ENCODE measurements at regions not wholly inside any gene's neighbourhood (a gene's known extent, or its start where the extent isn't known, plus 50 kb on each side); places are given as distances from the start of the nearest gene placed in this dataset.

DNA sequence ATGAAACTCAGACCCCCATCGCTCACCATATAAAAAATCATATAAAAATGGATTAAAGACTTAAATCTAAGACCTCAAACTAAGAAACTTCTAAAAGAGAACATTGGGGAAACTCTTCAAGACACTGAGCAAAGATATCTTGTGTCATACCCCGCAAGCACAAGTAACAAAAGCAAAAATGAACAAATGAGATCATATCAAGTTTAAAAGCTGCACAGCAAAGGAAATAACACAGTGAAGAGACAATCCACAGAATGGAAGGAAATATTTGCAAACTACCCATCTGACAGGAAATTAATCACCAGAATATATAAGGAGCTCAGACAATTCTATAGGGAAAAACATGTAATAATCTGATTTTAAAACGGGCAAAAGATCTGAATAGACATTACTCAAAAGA is 808.3 kb downstream of the LIG4 start:
- TF ChIP-seq, protein P1, sequence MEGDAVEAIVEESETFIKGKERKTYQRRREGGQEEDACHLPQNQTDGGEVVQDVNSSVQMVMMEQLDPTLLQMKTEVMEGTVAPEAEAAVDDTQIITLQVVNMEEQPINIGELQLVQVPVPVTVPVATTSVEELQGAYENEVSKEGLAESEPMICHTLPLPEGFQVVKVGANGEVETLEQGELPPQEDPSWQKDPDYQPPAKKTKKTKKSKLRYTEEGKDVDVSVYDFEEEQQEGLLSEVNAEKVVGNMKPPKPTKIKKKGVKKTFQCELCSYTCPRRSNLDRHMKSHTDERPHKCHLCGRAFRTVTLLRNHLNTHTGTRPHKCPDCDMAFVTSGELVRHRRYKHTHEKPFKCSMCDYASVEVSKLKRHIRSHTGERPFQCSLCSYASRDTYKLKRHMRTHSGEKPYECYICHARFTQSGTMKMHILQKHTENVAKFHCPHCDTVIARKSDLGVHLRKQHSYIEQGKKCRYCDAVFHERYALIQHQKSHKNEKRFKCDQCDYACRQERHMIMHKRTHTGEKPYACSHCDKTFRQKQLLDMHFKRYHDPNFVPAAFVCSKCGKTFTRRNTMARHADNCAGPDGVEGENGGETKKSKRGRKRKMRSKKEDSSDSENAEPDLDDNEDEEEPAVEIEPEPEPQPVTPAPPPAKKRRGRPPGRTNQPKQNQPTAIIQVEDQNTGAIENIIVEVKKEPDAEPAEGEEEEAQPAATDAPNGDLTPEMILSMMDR (conservative IDR thresholded peaks at IDR 0.05), result no peak
- H3K27ac ChIP-seq, result no peak overlapping the region

DNA sequence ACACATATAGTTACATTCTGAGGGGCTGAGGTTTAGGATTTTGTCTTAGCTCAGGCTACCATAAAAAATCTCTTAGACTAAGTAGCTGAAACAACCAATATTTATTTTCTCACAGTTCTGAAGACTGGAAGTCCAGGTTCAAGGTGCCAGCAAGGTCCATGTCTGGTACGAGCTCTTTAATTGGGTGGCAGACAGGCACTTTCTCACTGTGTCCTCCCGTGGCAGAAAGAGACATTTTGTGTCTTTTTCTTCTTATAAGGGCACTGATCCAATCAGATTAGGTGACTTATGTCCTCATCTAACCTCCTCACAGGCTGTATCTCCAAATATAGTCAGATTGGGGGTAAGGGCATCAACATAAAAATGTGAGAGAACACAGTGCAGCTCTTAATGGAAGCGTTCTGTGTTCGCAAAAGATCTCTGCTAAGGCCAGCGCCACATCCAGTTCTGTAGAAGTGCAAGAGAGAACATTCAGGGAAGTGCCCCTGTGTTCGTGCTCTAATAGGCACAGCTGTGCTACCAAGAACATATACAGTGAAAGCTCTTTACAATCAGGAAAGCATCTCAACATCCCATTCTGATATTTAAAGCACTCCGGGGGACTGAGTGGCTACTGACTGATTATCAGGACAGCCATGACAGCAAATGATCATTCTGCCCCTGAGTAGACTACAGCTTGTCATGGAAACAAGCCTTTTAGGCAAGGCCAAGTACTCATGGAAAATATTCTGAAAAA is 819.2 kb downstream of the LIG4 start:
- TF ChIP-seq, protein P1 (conservative IDR thresholded peaks at IDR 0.05), result no peak
- H3K27ac ChIP-seq, result no peak overlapping the region

DNA sequence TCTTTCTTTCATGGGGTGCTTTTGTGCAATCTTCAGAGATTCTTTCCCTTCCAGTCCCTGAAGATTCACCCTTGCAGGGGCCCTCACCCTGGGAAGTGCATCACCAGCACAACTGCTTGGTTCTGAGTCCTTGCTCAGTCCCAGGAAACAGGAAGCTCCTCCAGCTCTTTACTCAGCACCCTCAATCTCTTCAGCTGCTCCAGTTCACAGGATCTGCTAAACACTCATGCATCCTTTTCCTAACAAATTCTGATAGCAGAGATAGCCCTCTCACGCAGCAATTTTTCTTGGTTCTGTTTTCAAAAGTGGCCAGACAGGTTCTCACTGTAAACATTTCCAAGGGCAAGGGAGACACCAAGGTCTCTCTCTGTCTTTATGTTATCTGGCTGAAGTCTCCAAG is 823.1 kb downstream of the LIG4 start:
- peak overlapping the region; percentile 41; the same call in 1 of the 2 replicates for H3K27ac ChIP-seq
- TF ChIP-seq, protein P1 (conservative IDR thresholded peaks at IDR 0.05), result no peak

DNA sequence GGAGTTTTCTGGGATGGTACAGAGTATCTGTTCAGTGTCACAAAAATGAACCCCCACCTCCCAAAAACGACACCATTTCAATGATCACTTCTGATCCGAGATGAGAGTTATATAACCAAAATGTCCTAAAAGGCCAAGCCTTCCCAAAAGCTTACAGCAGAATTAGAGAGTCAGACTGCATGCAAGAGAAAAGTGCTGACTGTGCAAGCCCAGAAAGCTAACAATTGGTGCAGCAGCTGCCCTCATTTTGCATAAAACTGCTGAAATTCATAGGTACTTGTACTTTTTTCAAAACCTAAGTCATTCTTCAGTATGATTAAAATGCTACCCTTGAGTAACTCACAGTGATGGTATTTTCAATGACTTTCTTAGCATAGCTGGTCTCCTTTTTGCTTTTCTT is 819.6 kb upstream of the ARGLU1 start:
- TF ChIP-seq, protein P1 (conservative IDR thresholded peaks at IDR 0.05), result no peak
- no peak overlapping the region for H3K27ac ChIP-seq

DNA sequence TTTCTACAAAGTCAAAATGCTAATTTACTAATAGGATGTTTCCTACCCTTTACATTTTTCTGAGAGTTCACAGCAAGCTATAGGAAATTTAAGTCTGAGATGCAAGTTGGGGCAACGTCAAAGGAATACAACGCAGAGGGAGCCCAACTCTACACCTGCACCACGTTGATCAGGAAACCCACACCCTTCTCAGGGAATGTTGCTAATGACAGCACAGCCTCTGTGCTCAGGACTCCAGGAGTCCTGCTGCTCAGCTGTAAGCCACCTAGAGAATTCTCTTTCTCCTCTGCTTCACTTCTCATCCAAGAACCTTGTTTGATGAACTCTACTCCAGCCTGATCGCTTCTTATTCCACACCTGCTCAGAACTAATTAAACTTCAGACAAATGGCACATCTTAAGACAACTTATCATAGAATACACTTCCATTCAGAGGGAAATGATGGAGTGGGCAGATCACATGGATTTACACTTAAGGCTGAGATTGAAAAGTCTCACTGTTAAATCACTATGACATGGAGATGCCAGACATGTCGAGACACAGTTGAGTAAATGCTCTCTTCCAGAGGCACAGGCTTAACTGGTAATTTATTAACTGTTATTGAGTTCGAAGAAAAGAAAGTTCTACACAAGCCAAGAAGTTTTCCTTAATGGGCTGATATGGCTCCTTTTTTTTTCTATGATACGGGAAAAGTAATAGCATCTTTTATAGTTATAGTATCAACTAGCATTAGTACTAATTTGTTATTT is 811.6 kb upstream of the ARGLU1 start:
- H3K27ac ChIP-seq, result no peak overlapping the region
- TF ChIP-seq, protein P1 (conservative IDR thresholded peaks at IDR 0.05), result no peak

DNA sequence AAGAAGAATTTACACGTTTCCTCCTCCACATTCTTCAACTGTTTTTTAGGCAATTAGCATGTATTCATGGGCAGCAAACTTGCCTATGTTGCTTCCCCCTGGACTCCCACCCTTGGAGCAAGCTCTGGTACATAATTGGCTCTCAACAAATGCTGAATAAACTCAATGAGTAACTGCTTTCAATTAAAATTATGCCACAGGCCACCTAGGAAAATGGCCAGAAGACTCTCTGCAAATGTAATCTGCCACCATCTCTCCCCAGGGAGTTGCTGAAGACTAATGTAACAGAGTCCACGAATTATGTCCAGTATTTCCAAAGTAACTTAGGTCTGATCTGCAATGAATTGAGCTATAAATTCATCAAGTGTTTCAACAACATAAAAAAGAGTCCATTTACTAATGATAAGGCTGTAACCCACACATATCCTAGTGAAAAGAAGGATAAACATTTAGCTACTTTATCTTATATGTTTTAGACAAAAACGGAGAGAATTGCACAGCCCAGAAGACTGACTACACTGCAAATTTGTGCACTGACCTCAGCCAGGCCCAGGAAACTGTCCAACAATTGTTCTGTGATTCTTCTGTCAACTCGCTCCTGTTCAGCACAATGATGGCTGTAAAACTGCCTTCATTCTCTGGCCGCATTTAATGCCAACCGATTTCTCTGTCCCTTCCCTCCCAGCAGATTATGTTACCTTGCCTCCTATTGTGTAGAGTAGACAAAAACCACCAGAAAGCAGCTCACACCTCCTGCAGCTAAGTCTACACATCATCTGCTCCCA is 808.6 kb upstream of the ARGLU1 start:
- H3K27ac ChIP-seq, result no peak overlapping the region
- TF ChIP-seq, protein P1 (conservative IDR thresholded peaks at IDR 0.05), result no peak

Measured in VCaP (cell line).